HG03060 (cell line): ENCODE measurements at regions not wholly inside any gene's neighbourhood (a gene's known extent, or its start where the extent isn't known, plus 50 kb on each side); places are given as distances from the start of the nearest gene placed in this dataset.
"Not testable (repeated sequence)": the region's sequence is repeated elsewhere in the genome, so short reads cannot be mapped to it uniquely, and the experiment has no call there.

Source experiments
- ATAC-seq: cut with Tn5 transposase; IDR thresholded peaks from one replicate; pipeline ENCODE4 v1.9.1; 2021; ENCODE audit warnings: low read depth, moderate number of reproducible peaks; ENCODE audit not compliant: unreplicated experiment

- ATAC-seq: no peak
Measured at GRCh38 chr3:44110648-44111047, 131.0 kb upstream of the TOPAZ1 start.

- ATAC-seq: no peak
Measured at GRCh38 chr3:44111482-44111881, 130.2 kb upstream of the TOPAZ1 start.

- ATAC-seq: no peak
Measured at GRCh38 chr3:44114142-44114541, 127.5 kb upstream of the TOPAZ1 start.

GRCh38 chr3:44117239-44117638 lies 124.4 kb upstream of the TOPAZ1 start:
- no peak for ATAC-seq

- ATAC-seq: no peak
Measured at GRCh38 chr3:44117736-44118135, 124.0 kb upstream of the TOPAZ1 start.

GRCh38 chr3:44120721-44121582 lies 120.7 kb upstream of the TOPAZ1 start:
- ATAC-seq: no peak

GRCh38 chr3:44125246-44125645 lies 116.4 kb upstream of the TOPAZ1 start:
- ATAC-seq: no peak

- no peak for ATAC-seq
Measured at GRCh38 chr3:44125882-44126281, 115.8 kb upstream of the TOPAZ1 start.

GRCh38 chr3:44128057-44128775 lies 113.5 kb upstream of the TOPAZ1 start:
- no peak for ATAC-seq

GRCh38 chr3:44130249-44130648 lies 111.4 kb upstream of the TOPAZ1 start:
- ATAC-seq: no peak

GRCh38 chr3:44132061-44132460 lies 109.6 kb upstream of the TOPAZ1 start:
- no peak for ATAC-seq

- no peak for ATAC-seq
Measured at GRCh38 chr3:44132593-44132992, 109.1 kb upstream of the TOPAZ1 start.

- ATAC-seq: no peak
Measured at GRCh38 chr3:44136421-44136820, 105.3 kb upstream of the TOPAZ1 start.

- ATAC-seq: no peak
Measured at GRCh38 chr3:44146073-44146472, 95.6 kb upstream of the TOPAZ1 start.

GRCh38 chr3:44159696-44160300 lies 81.9 kb upstream of the TOPAZ1 start:
- no peak for ATAC-seq

GRCh38 chr3:44160818-44161217 lies 80.9 kb upstream of the TOPAZ1 start:
- no peak for ATAC-seq

- no peak for ATAC-seq
Measured at GRCh38 chr3:44171891-44172290, 69.8 kb upstream of the TOPAZ1 start.

- ATAC-seq: not testable (repeated sequence)
Measured at GRCh38 chr3:44172701-44173100, 69.0 kb upstream of the TOPAZ1 start.

GRCh38 chr3:44173263-44173662 lies 68.4 kb upstream of the TOPAZ1 start:
- ATAC-seq: no peak

GRCh38 chr3:44175070-44175469 lies 66.6 kb upstream of the TOPAZ1 start:
- no peak for ATAC-seq

GRCh38 chr3:44179246-44179645 lies 62.4 kb upstream of the TOPAZ1 start:
- no peak for ATAC-seq
